CD4-positive, alpha-beta T cell treated with Interleukin-1 beta for 1 hour (primary cell): ENCODE measurements at regions not wholly inside any gene's neighbourhood (a gene's known extent, or its start where the extent isn't known, plus 50 kb on each side); places are given as distances from the start of the nearest gene placed in this dataset.

Experiments used
- DNase-seq, 2 donors: peaks; one replicate each; pipeline ENCODE4 v3.0.0-alpha.2; 2020 to 2022

DNA sequence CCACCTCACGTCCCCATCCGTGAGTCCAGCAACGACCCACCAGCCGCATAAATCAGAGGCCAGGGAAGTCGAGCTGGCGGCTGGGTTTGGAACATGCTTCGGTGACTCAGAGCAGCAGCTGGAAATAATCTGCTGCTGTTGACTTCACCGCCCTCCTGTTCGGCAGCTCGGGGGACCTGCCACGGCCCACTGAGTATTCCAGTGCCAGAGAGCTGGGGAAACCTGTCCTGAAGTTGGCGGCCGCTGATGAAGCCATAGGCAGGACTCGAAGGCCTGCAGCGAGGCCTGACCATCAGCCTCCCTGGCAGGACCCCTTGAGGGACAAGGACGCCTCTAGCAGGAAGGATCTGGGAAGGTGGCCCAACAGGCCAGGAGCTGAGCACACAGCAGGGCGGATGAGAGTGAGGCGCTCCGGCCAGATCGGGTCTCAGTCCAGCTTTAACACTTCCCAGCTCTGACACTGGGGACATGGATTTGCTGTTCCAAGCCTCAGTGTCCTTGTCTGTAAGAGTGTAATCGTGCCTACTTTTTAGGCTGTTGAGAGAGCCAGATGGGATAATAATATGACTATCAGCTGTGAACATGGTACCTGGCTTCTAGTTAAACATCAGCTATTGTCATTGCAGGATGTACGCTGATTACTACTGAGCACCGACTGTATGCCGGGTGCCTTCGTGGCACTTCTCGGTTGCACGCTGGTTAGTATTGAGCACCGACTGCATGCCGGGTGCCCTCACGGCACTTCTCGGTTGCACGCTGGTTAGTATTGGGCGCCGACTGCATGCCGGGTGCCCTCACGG is 50.4 kb upstream of the CIBAR2 start:
- no peak for DNase-seq

DNA sequence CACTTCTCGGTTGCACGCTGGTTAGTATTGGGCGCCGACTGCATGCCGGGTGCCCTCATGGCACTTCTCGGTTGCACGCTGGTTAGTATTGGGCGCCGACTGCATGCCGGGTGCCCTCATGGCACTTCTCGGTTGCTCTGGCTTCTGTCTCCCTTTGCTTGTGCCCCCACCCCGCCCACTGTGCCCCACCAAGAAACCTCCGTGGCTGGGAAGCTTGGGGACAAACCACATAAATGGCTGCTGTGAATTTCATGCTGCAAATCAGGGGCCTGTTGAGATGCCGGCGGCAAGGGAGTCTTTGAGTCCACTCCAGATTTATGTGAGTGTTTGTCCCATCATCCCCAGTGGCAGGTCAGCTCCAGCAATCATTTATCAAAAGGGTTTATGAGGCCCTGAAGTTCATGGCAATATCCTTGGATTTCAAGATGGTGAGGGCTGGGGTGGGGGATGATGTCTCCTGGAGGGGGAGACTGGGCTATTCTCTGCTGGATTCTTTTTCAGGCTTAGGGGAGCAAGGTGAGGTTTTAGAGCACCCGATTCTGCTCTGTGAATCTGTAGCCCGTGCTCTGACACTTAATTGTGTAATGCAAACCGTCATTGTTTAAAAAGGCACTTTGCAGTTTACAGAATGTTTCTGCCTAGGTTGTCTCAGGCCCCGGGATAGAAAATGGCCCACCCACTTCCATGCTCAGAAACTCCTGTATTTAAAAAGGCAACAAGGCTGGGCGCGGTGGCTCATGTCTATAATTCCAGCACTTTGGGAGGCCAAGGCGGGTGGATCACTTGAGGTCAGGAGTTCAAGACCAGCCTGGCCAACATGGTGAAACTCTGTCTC is 51.2 kb upstream of the CIBAR2 start:
- no peak for DNase-seq

DNA sequence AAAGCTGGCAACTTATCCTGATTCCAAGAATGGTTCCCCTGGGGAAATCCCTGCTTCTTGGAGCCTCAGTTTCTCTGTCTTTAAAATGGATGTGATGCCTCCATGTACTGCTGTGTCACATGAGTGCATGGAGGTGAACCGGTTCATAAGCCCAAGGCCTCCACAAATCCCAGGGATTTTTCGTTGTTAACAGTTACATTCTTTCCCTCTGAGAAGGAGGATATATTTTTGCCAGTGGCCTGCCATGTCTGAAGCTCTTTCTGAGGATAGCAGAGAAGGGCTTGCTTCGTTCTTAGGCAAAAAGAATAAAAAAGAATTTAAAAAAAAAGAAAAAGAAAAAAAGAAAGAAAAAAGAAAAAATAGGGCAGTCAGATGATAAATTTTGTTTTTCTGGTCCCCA is 52.2 kb upstream of the CIBAR2 start:
- DNase-seq, result no peak

DNA sequence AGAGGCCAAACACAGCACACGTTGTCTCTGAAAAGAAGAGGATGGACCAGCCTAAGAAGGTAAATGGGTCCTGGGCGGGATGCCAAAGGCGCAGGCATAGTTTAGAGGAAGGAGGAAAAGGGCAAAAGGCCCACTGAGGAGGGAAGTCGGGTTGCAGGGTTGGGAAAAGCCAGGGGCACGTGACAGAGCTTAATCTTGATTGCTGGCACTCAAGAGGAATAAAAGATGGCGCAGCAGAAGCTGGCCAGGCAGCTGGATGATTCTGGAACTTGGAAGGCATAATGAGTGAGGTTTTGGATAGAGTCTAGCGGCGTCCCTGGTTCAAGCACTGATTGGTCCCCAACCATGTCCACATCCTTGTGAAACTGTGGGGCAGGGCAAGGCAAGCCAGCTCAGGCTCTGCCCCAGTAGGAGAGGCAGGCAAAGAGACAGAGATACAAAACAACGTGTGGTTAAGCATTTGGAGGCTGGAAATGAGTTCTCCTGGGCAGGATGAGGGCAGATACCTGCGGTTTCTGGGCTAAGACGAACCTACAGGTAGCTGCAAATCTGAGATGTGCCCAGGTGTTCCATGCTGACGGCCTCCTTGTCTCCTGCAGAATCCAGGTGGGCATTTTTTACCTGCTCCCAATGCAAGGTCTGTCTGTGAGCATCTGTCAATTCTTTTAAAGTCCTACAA is 52.7 kb upstream of the CIBAR2 start:
- DNase-seq, result no peak

DNA sequence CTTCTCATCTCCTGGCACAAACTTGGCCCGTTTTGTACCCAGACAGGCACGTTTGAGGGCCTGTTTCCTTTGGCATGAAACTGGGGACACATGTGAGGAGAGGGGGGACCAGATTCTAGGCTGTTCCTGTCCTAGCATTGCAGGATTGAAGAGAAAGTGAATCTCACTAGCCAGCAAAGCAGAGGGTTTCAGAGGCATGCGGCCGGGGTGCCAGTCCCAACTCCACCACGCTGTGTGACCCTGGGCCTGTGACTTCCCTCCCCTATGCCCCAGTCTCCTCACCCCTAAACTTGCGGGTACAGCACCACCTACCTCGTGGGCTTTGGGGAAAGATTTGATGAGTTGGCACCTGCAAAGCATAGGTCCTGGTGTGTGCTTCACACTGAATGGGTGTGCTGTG is 53.5 kb upstream of the CIBAR2 start:
- DNase-seq, result no peak

DNA sequence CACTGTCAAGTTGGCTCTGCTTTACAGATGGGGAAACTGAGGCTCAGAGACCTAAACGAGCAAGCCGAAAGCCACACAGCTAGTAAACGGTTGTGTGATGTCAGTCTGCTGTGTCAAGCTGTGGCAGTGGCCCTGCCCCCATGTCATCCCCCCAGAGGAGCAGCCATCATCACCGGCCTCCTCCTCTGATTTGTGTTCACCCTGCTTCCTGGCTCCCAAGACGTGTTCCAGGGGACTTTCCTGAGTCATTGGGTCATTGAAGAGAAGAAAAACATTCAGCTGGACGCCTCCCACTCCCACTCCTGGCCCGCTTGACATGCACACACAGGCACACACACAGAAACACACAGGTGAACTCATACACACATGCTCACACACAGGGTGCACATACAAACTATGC is 54.0 kb upstream of the CIBAR2 start:
- DNase-seq, result no peak

DNA sequence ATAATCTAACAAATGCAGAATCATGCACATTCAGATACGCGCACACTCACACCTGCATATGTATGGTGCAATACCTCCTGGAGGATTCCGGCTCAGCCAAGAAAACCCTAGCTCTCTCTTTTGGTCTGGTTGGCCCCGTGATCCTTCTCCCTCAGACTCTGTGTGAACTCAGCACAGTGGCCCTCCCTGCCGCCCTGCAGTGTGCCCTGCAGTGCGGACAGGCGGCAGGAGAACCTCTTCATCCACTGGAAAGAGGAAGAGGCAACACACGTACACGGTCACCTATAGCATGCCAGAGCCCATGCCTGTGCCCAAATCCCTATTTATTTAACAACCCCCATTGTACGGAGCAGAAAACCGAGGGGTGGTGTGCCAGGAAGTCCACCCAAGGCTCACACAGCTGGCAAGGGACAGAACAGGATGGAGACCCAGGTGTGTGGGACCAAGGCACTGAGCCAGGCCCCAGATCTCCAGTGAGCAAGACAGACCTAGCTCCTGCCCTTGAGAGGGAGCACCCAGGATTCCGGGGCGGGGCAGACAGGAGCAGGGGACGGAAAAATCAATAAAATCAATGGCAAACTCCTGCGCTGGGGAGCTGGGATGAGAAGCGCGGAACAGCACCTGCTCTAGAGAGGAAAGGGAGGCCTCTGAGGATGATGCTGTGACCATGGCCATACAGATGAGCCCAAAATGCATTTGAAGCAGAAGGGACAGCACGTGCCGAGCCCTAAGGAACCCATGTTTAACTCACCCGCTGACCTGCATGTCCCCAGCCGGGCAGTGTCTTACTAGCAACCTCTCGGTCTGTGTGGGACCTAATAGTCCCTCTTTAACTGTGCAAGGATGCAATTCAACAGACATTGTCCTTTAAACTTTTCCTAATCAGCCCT is 54.7 kb upstream of the CIBAR2 start:
- no peak for DNase-seq

DNA sequence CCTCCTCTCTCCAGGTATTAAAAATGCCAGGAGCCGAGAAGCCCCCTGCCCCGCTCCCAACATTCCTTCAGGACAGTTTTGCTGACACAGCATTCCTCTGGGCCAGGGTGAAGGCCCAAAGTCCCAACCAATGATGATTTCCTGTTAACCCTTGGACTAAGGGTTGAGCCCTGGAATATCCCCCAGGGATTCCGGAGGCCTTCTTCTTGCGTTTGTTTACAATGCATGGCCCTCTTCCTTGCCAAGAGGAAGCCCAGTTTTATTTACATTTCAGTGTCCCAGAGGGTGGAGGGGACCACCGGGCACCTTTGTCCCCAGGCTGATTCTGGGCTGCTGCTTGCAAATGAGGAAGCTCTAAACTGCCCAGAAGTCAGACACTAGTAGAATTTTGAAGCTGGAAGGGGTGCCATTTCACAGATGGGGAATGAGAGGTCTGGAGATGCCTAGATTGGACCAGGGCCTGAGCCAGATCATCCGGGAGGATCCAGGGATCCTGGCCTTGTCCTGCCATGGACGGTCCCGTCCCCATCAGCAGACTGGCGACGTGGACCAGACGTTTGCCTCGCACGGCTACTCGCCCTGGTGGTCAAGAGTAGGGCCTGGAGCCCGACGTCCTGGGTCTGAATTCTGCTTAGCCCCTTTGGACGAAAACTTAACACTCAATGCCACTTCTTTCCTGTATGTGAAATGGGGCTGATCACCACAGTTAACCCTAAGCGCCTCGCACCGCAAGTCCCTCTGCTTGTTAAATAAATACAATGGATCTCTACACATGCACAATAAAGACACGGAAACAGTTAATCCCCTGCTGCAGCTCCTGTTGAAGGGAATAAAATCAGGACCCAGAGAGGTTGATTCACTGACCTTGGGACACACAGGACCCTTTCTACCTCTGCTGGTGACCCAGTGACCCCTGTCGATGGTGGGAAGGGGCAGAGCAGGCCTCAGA is 55.6 kb upstream of the CIBAR2 start:
- DNase-seq, result no peak

DNA sequence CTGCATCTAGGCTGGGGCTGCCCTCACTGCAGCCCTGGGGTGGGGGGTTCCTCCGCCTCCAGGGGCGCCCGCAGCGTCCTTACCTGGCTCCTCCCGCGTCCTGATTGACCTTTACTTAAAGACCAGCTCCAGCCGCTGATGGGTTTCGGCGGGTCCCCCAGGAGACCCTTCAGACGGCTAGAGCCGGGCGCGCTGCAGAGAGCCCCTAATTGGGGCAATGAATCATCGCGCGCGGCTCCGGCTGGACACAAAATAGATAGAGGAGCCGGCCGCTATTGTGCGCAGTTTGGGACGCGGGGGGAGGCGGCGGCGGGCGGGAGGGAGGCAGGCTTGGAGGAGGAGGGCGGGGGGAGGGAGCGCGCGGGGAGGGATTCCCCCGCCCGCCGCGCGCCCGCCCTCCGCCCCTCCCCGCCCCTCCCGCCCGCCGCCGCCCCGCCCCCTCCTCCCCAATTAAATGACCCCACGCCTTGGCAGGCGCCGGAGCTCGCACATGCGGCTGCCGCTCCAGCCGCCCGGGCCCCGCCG is 56.5 kb upstream of the CIBAR2 start:
- DNase-seq, result no peak

DNA sequence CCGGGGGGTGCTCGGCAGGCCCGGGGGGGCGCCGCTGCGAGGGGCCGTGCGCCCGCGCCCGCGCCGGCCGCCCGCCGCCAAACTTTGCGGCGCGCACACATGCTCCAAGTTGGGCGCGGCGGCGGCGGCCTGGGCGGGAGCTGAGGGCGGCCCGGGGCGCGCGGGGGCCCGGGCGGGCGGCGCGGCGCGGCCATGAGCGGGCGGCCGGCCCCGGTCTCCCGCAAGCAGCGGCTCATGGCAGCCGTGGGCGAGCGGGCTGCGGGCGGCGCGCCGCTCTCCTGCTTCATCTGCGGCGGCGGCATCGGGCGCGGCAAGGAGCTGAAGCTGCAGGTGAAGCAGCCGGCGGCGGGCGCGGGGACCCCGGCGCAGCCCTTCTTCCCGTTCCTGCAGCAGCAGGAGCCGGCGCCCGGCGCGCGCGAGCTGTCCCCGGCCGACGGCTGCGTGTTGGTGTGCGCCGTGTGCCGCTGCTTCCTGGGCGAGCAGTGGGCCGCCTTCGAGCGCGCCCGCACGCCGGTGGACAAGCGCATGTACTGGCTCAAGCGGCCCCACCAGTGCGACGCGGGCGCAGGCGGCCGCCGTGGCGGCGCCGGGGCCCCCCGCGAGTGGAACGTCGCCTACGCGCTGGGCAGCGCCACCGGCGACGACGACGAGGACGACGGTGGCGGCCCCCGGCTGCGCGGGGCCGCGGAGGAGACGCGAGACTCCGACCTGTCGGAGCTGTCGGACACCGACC is 57.2 kb upstream of the CIBAR2 start:
- DNase-seq, result no peak

DNA sequence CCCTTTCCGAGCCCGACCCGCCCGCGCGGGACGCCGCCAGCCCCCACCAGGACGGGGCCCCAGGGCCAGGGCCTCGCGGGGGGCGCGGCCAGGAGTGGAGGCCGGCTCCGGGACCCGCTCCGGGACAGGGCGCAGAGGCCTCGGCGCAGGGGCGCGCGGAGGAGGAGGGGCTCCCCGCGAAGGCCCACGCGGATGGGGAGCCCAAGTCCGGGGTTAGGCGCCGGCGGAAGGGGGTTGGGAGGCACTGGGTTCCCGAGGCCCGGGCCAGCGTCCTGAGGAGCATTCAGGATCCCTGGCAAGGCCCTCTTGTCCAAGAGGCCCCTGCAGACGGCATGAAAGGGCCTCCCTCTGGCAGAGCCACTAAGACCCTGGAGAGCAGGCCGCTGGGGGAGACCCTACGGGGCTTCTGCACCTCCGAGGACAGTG is 57.8 kb upstream of the CIBAR2 start:
- no peak for DNase-seq

DNA sequence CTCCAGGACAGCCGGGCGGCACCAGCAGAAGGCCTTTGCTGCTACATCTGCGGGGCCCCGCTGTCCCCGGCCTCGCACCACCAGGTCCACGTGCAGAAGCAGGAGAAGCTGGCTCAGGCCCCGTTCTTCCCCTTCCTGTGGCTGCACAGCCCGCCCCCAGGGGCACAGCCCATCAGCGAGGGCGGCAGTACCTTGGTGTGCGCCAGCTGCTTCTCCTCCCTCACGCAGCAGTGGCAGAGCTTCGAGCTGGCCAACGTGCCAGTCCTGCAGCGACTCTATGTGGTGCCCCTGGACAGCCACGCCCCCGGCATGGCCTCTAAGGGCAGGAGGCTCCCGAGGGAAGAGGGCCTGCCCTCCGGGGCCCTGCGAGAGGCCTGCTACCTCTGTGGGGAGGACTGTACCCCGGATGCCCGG is 58.3 kb upstream of the CIBAR2 start:
- no peak for DNase-seq

DNA sequence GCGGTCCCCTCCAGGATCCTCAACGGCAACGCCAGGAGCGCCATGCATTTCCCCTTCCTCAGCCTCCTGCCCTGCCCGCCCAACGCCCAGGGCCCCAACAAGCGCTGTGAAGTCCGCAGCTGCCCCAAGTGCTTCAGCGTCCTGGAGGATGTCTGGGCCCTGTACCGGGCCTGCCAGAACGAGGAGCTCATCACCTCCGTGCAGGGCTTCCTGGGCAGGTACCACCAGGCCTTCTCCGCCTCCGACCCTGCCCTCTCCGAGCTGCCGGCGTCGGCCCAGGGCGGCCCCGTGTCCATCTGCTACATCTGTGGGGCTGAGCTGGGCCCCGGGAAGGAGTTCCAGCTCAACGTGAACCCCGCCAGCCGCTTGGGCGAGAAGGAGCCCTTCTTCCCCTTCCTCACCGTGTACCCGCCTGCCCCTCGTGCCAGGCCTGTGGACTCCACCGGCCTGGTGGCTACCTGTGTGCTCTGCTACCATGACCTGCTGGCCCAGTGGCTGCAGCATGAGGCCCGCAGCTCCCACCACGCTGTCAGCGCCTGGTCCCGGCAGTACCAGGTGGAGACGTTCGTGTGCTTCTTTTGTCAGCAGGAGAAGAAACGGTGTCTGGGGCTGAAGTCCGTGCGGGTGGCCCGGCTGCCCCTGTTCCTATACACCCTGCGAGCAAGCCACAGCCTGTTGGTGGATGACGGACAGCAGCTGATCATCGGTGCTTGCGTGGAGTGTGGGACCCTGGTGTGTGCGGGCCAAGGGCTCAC is 58.9 kb upstream of the CIBAR2 start:
- DNase-seq, result no peak

DNA sequence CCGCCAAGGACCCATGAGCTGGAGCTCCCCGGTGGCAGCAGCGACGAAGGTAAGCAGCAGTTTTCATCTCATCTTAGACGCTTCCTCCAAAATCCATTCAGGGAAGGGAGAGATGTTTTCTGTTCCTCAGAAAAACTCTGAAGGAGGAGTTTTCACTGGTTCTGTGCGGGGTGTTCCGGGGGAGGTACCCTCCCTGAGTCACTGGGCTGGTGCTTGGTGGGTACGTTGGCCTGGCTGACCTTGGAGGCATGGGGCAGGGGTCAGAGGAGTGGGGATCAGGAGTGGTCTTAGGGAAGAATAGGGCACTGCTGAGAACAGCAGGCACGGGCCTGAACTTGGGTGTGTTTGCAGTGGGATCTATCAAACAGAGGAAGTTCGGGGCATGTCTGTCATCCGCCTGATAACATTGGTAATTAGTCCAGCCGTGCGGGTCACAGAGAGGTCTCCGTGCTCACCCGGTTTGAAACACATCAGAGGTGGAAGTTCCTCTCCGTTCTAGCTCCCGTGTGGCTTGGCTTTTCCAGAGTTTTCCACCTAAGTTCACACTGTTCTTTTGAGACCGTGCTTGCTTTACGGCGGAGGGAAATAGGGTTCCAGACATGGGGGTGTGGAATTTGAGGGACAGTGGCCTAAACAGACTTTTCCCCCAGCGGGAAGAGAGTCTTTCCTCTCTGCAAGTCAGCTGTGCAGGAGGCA is 59.6 kb upstream of the CIBAR2 start:
- DNase-seq, result no peak

DNA sequence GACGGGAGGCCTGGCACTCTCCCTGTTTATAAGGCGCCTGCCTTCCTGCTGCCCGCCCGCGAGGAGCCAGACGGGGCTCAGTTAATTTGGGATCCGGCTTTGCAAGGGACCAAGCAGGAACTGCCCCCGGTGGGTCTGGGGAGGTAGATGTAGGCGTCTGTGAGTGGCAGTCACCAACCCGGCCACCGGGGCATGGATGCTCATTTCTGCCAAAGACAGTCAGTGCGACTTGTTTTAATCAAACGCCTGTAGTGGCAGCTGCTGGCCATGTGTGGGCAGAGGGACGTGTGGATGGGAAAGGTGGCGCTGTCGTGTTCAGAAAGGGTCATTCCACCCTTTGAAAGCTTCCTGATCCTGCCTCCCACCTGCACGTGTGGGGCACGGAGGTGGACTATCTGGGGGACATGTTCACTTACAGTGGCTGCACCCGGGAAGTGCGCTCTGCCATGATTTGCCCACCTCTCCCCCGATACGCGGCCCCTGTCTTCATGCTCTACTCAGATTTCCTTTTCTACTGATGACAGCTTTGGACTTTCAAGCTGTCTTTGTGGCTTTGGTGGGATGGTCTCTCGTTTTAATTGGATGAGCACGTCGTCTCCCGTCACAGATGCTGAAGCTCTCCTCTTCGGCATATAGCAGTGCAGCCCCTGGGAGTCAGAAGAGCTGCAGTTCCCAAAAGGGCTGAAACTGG is 60.3 kb upstream of the CIBAR2 start:
- DNase-seq, result no peak

DNA sequence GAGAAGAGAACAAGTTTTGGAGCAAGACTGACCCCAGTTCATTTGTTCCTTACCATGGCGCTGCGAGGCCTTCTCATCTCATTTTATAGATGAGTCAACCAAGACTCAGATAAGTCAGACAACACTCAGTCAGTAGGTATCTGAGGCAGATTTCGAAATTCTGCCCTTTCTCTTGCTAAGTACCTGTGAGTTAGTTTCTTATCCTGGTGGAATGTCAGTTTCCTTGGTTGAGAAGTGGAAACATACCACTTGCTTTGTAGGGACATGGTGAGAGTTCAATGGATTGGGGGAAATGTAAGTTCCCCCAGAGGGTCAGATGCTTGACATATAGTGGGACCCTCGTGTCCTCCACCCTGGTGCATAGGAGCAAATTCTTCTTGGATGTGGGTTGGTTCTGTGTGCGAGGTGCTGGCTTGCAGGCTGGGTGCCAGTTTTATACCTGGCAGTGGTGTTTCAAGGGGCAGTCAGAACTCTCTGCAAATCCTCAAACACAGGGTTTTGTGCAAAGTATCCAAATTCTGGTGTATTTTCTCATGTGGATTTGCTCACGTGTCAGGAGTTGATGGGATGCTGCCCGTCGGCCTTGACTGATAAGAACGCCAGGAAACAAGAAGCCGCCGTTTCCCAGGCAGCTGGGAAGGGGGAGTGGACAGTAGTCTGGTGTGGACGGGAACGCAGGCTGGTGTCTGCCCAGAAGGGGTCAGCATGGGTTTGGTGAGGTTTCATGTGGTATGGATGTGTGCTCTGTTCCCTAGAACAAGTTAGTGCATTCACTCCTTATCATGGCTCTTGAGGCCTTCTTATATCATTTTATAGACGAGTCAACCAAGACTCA is 61.1 kb upstream of the CIBAR2 start:
- DNase-seq, result no peak

DNA sequence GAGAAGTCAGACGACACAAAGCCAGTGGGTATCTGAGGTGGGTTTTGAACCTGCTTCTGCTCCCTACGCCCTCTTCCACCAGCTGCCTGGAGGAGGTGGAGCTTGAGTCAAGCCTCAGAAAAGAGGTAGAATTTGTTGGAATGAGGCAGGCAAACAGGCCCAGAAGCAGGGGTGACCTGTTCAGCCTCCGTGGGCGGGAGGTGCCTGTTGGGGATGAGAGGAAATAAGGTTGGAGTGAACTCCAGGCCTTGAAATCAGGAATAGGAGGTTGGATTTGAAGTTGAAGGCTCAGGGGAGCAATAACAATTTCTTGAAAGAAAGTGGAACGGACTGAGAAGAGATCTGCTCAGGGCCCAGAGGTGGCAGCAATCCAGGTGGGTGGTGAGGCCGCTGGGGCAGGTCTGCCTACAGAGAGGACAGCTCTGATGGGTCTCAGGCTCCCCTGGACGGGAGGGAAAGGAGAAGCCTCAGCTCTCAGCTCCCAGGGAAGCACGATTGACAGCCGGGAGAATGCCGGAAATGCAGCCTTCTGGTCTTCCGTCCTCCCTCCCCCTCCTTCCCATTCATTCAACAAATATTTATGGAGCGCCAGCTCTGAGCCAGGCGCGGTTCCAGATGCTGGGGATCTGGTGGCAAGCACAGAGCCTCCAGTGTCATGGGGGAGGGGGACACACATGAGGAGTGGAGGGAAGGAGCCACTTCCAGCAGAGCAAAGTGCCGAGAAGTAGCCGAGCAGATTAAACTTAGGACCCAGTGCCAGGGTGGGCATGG is 61.9 kb upstream of the CIBAR2 start:
- DNase-seq, result no peak
